HepG2 (cell line): ENCODE measurements at regions not wholly inside any gene's neighbourhood (a gene's known extent, or its start where the extent isn't known, plus 50 kb on each side); places are given as distances from the start of the nearest gene placed in this dataset.

Experiments used
- CHD4 ChIP-seq: fragments of 200-600 bp; sonication (generic); IDR thresholded peaks from 2 replicates; pipeline ENCODE4 v1.7.0; 2017; ENCODE audit warnings: mild to moderate bottlenecking, low read length, borderline replicate concordance
- FOXP1 ChIP-seq, 2 experiments: fragments of 450-650 bp in 1 of 2; IDR thresholded peaks; 2 replicates each; pipeline ENCODE4 v1.6.1; 2017 to 2018; ENCODE audit warnings: antibody characterized with exemption in 1 of 2
- GATA4 ChIP-seq: sonication (generic); IDR thresholded peaks from 2 replicates; pipeline ENCODE4 v1.6.1; 2016; ENCODE audit warnings: antibody characterized with exemption, low read depth, borderline replicate concordance
- HIVEP1 ChIP-seq: sonication (generic); formaldehyde crosslinking; IDR thresholded peaks from 2 replicates; pipeline ENCODE4 v1.4.0; 2020; ENCODE audit warnings: mild to moderate bottlenecking, missing genetic modification reagents
- HNRNPK ChIP-seq: fragments of 200-400 bp; formaldehyde crosslinking; IDR thresholded peaks from 2 replicates; pipeline ENCODE4 v1.6.1; 2018; ENCODE audit warnings: low read length, low read depth, moderate library complexity, mild to moderate bottlenecking; ENCODE audit not compliant: poor library complexity, severe bottlenecking
- MEIS1 ChIP-seq: sonication (generic); formaldehyde crosslinking; IDR thresholded peaks from 2 replicates; pipeline ENCODE4 v1.9.0; 2021; ENCODE audit warnings: mild to moderate bottlenecking, missing genetic modification reagents, moderate library complexity, borderline replicate concordance
- NR1H2 ChIP-seq: sonication (generic); formaldehyde crosslinking; IDR thresholded peaks from 2 replicates; pipeline ENCODE4 v1.8.1; 2022; ENCODE audit warnings: low read depth, missing genetic modification reagents, borderline replicate concordance
- PHF20 ChIP-seq: sonication (generic); formaldehyde crosslinking; IDR thresholded peaks from 2 replicates; pipeline ENCODE4 v1.5.0; 2020; ENCODE audit warnings: mild to moderate bottlenecking, missing genetic modification reagents
- PHF21A ChIP-seq: sonication (generic); formaldehyde crosslinking; IDR thresholded peaks from 2 replicates; pipeline ENCODE4 v1.5.0; 2020; ENCODE audit warnings: mild to moderate bottlenecking, missing genetic modification reagents
- REXO4 ChIP-seq: sonication (generic); formaldehyde crosslinking; IDR thresholded peaks from 2 replicates; pipeline ENCODE4 v1.8.0; 2022; ENCODE audit warnings: missing genetic modification reagents, mild to moderate bottlenecking, borderline replicate concordance
- RFX3 ChIP-seq: IDR thresholded peaks from 2 replicates; pipeline ENCODE4 v1.6.1; 2016; ENCODE audit warnings: missing biosample characterization, missing genetic modification reagents
- TEAD3 ChIP-seq: optimal IDR thresholded peaks from 2 replicates; pipeline ENCODE3; 2016; ENCODE audit warnings: borderline replicate concordance
- TF ChIP-seq, protein P1 (sequence below): IDR thresholded peaks from 2 replicates; pipeline ENCODE4 v1.4.0; 2020; ENCODE audit warnings: mild to moderate bottlenecking, missing genetic modification reagents
- TF ChIP-seq, protein P2 (sequence below): sonication (generic); formaldehyde crosslinking; IDR thresholded peaks from 2 replicates; pipeline ENCODE4 v1.5.1; 2020; ENCODE audit warnings: missing genetic modification reagents, mild to moderate bottlenecking, borderline replicate concordance
- TF ChIP-seq, protein P3 (sequence below): sonication (generic); formaldehyde crosslinking; IDR thresholded peaks from 2 replicates; pipeline ENCODE4 v1.9.0; 2021; ENCODE audit warnings: missing genetic modification reagents, mild to moderate bottlenecking, borderline replicate concordance
- TF ChIP-seq, protein P4 (sequence below): sonication (generic); formaldehyde crosslinking; IDR thresholded peaks from 2 replicates; pipeline ENCODE4 v1.8.1; 2023; ENCODE audit warnings: mild to moderate bottlenecking, inconsistent platforms, moderate library complexity, missing genetic modification reagents, borderline replicate concordance
- TF ChIP-seq, protein P5 (sequence below): IDR thresholded peaks from 2 replicates; pipeline ENCODE4 v1.6.1; 2016; ENCODE audit warnings: low read depth, borderline replicate concordance
- TF ChIP-seq, protein P6 (sequence below): sonication (generic); formaldehyde crosslinking; IDR thresholded peaks from 2 replicates; pipeline ENCODE4 v1.4.0; 2020; ENCODE audit warnings: missing genetic modification reagents

DNA sequence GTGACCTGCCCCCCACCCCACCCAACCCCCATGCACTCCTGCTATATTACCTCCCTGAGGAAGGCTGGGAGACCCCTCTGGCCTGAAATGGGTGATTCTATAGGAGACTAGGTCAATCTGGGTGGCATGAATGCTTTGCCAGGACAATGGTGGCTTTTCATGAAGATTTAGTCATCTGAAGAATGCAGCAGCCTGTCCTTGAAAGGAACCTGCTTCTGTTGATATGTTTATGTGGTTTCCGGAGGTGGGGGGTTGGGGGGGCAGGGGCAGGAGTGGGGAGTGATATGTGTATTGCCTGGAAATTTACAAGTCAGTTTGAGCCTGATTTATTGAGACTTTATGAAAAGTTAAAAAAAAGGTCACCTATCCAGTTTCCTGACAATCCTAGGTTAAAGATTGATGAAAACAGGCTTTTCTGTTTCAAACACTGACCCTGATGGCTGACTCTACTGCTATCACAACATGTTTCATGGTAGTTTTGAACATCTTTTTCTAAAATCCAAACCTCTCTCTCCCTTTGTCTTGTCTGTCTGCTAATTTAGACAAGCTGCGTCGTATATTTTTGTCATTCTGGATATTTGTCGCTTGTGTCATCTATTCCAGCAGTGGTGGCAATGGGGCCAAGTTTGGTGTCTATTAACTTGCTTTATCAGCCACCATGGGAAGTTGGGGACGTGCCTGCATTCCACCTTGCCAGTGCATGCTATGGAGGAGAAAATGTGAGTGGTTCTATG, 153.7 kb upstream of the EGFLAM start (continued):
- TF ChIP-seq, protein P1, sequence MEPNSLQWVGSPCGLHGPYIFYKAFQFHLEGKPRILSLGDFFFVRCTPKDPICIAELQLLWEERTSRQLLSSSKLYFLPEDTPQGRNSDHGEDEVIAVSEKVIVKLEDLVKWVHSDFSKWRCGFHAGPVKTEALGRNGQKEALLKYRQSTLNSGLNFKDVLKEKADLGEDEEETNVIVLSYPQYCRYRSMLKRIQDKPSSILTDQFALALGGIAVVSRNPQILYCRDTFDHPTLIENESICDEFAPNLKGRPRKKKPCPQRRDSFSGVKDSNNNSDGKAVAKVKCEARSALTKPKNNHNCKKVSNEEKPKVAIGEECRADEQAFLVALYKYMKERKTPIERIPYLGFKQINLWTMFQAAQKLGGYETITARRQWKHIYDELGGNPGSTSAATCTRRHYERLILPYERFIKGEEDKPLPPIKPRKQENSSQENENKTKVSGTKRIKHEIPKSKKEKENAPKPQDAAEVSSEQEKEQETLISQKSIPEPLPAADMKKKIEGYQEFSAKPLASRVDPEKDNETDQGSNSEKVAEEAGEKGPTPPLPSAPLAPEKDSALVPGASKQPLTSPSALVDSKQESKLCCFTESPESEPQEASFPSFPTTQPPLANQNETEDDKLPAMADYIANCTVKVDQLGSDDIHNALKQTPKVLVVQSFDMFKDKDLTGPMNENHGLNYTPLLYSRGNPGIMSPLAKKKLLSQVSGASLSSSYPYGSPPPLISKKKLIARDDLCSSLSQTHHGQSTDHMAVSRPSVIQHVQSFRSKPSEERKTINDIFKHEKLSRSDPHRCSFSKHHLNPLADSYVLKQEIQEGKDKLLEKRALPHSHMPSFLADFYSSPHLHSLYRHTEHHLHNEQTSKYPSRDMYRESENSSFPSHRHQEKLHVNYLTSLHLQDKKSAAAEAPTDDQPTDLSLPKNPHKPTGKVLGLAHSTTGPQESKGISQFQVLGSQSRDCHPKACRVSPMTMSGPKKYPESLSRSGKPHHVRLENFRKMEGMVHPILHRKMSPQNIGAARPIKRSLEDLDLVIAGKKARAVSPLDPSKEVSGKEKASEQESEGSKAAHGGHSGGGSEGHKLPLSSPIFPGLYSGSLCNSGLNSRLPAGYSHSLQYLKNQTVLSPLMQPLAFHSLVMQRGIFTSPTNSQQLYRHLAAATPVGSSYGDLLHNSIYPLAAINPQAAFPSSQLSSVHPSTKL, result peak; percentile 11; the same call in 1 of the 2 replicates
- TF ChIP-seq, protein P2, sequence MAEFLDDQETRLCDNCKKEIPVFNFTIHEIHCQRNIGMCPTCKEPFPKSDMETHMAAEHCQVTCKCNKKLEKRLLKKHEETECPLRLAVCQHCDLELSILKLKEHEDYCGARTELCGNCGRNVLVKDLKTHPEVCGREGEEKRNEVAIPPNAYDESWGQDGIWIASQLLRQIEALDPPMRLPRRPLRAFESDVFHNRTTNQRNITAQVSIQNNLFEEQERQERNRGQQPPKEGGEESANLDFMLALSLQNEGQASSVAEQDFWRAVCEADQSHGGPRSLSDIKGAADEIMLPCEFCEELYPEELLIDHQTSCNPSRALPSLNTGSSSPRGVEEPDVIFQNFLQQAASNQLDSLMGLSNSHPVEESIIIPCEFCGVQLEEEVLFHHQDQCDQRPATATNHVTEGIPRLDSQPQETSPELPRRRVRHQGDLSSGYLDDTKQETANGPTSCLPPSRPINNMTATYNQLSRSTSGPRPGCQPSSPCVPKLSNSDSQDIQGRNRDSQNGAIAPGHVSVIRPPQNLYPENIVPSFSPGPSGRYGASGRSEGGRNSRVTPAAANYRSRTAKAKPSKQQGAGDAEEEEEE, result no peak
- TF ChIP-seq GATA4, result peak; percentile 51; the same call in 1 of the 2 replicates
- no peak for TF ChIP-seq NR1H2 (CRISPR knock-in tag)
- TF ChIP-seq HNRNPK, result peak; percentile 96
- TF ChIP-seq, protein P3, sequence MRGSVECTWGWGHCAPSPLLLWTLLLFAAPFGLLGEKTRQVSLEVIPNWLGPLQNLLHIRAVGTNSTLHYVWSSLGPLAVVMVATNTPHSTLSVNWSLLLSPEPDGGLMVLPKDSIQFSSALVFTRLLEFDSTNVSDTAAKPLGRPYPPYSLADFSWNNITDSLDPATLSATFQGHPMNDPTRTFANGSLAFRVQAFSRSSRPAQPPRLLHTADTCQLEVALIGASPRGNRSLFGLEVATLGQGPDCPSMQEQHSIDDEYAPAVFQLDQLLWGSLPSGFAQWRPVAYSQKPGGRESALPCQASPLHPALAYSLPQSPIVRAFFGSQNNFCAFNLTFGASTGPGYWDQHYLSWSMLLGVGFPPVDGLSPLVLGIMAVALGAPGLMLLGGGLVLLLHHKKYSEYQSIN (CRISPR knock-in tag), result no peak
- TF ChIP-seq TEAD3 (CRISPR knock-in tag), result peak; percentile 48
- TF ChIP-seq PHF20 (CRISPR knock-in tag), result no peak
- TF ChIP-seq, protein P4, sequence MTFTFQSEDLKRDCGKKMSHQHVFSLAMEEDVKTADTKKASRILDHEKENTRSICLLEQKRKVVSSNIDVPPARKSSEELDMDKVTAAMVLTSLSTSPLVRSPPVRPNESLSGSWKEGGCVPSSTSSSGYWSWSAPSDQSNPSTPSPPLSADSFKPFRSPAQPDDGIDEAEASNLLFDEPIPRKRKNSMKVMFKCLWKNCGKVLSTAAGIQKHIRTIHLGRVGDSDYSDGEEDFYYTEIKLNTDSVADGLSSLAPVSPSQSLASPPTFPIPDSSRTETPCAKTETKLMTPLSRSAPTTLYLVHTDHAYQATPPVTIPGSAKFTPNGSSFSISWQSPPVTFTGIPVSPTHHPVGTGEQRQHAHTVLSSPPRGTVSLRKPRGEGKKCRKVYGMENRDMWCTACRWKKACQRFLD (CRISPR knock-in tag), result no peak
- TF ChIP-seq, protein P5, sequence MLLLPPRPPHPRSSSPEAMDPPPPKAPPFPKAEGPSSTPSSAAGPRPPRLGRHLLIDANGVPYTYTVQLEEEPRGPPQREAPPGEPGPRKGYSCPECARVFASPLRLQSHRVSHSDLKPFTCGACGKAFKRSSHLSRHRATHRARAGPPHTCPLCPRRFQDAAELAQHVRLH (CRISPR knock-in tag), result peak; percentile 83; the same call in 1 of the 2 replicates
- TF ChIP-seq REXO4 (CRISPR knock-in tag), result no peak
- 0 out of 2 replicates have a peak, but pooled peaks have one; percentile 38 for TF ChIP-seq CHD4
- no peak for TF ChIP-seq HIVEP1 (CRISPR knock-in tag)
- TF ChIP-seq FOXP1 (IDR thresholded peaks at IDR 0.05), result 0 out of 2 replicates have a peak, but pooled peaks have one; percentile 54
- peak; percentile 68; the same call in 1 of the 2 replicates for TF ChIP-seq FOXP1 (CRISPR knock-in tag; IDR thresholded peaks at IDR 0.05)
- TF ChIP-seq, protein P6, sequence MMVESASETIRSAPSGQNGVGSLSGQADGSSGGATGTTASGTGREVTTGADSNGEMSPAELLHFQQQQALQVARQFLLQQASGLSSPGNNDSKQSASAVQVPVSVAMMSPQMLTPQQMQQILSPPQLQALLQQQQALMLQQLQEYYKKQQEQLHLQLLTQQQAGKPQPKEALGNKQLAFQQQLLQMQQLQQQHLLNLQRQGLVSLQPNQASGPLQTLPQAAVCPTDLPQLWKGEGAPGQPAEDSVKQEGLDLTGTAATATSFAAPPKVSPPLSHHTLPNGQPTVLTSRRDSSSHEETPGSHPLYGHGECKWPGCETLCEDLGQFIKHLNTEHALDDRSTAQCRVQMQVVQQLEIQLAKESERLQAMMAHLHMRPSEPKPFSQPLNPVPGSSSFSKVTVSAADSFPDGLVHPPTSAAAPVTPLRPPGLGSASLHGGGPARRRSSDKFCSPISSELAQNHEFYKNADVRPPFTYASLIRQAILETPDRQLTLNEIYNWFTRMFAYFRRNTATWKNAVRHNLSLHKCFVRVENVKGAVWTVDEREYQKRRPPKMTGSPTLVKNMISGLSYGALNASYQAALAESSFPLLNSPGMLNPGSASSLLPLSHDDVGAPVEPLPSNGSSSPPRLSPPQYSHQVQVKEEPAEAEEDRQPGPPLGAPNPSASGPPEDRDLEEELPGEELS (CRISPR knock-in tag), result peak; percentile 3; the same call in 1 of the 2 replicates
- TF ChIP-seq PHF21A (CRISPR knock-in tag), result no peak; the same call in 1 of the 2 replicates
- TF ChIP-seq MEIS1 (CRISPR knock-in tag), result no peak
- TF ChIP-seq RFX3 (CRISPR knock-in tag), result no peak
